GM21447 (cell line): ENCODE measurements at regions not wholly inside any gene's neighbourhood (a gene's known extent, or its start where the extent isn't known, plus 50 kb on each side); places are given as distances from the start of the nearest gene placed in this dataset.
"Not testable (repeated sequence)": the region's sequence is repeated elsewhere in the genome, so short reads cannot be mapped to it uniquely, and the experiment has no call there.

Source experiments
- ATAC-seq: cut with Tn5 transposase; IDR thresholded peaks from one replicate; pipeline ENCODE4 v1.9.1; 2021; ENCODE audit not compliant: unreplicated experiment

- ATAC-seq, result no peak
These were observed 114.3 kb downstream of the NPIPB5 start for GRCh38 chr16:22624800-22625533.

- ATAC-seq, result no peak
These were observed 115.3 kb downstream of the NPIPB5 start for GRCh38 chr16:22625967-22626366.

GRCh38 chr16:22627043-22627442 is 116.4 kb downstream of the NPIPB5 start:
- ATAC-seq, result no peak

- no peak for ATAC-seq
These were observed 118.3 kb downstream of the NPIPB5 start for GRCh38 chr16:22628994-22629393.

GRCh38 chr16:22630242-22630641 is 119.6 kb downstream of the NPIPB5 start:
- ATAC-seq, result no peak

- no peak for ATAC-seq
These were observed 120.6 kb downstream of the NPIPB5 start for GRCh38 chr16:22631264-22631663.

- no peak for ATAC-seq
These were observed 121.9 kb downstream of the NPIPB5 start for GRCh38 chr16:22632606-22633005.

GRCh38 chr16:22633280-22633679 is 122.6 kb downstream of the NPIPB5 start:
- ATAC-seq, result no peak

GRCh38 chr16:22633799-22634198 is 123.1 kb downstream of the NPIPB5 start:
- no peak for ATAC-seq

GRCh38 chr16:22634954-22635353 is 124.3 kb downstream of the NPIPB5 start:
- no peak for ATAC-seq

- no peak for ATAC-seq
These were observed 124.7 kb downstream of the NPIPB5 start for GRCh38 chr16:22635357-22635761.

GRCh38 chr16:22635801-22636200 is 125.1 kb downstream of the NPIPB5 start:
- no peak for ATAC-seq

GRCh38 chr16:22638393-22639206 is 127.9 kb downstream of the NPIPB5 start:
- ATAC-seq, result no peak

- ATAC-seq, result no peak
These were observed 130.5 kb downstream of the NPIPB5 start for GRCh38 chr16:22641131-22641628.

GRCh38 chr16:22642416-22643088 is 131.9 kb downstream of the NPIPB5 start:
- no peak for ATAC-seq

GRCh38 chr16:22643203-22643602 is 132.5 kb downstream of the NPIPB5 start:
- not testable (repeated sequence) for ATAC-seq

- no peak for ATAC-seq
These were observed 133.2 kb downstream of the NPIPB5 start for GRCh38 chr16:22643886-22644285.

- no peak for ATAC-seq
These were observed 135.2 kb downstream of the NPIPB5 start for GRCh38 chr16:22645868-22646267.

- no peak for ATAC-seq
These were observed 136.4 kb downstream of the NPIPB5 start for GRCh38 chr16:22646948-22647556.

- ATAC-seq, result no peak
These were observed 137.4 kb downstream of the NPIPB5 start for GRCh38 chr16:22648141-22648540.

- no peak for ATAC-seq
These were observed 138.2 kb downstream of the NPIPB5 start for GRCh38 chr16:22648941-22649340.
